ENCODE measurements at regions not wholly inside any gene's neighbourhood (a gene's known extent, or its start where the extent isn't known, plus 50 kb on each side); places are given as distances from the start of the nearest gene placed in this dataset.

DNA sequence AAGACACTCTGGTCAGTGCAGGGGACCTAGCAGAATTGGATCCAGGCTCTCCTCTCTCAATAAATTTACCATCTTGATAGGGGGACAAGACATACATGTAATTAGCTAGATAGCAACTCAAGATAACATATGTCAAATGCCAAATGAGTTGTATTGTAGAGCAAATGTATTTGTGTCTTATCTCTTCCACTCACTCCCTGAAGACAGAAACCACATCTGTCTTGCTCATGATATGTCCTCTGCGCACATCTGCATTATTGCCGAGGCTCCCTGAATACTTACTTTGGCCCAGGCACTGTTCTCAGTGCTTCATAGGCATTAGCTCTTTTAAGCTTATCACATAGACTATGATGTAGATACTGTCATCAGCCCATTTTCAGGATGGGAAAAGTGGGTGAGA is 122.9 kb upstream of the GATA6 start:
- ChIA-PET POLR2A (no interaction called here), CTCF (no interaction called here)
- no peaks in the 10 kb centered on the region for H3K36me3 ChIP-seq (ENCODE audit: control insufficient read depth, insufficient read depth, low read length)
- no peak overlapping the region for H3K27ac ChIP-seq (ENCODE audit: low read length)
- intact Hi-C loops (cut with micrococcal nuclease; ENCODE audit: unreplicated experiment) (no loop called here), in situ Hi-C loops (cut with HindIII; ENCODE audit: low pct_unique_long_range_greater_than_20kb, low sequenced_read_pairs) (no loop called here)
- no peak for DNase-seq (ENCODE audit: low read depth, low spot score)
- no peaks in the 10 kb centered on the region for H3K4me1 ChIP-seq (ENCODE audit: control insufficient read depth, insufficient read depth, low read length)
- ATAC-seq: no peak
- BruUV-seq (replicated peaks): no TSS peak
- H3K4me3 ChIP-seq (ENCODE audit: low read depth in 2 of 2, low read length in 2 of 2): no peak overlapping the region
- TF ChIP-seq POLR2AphosphoS5 (IDR thresholded peaks at IDR 0.05; ENCODE audit: low read depth, low read length): no peak
- H3K9me3 ChIP-seq (ENCODE audit: control insufficient read depth, insufficient read depth, low read depth, low read length): no peaks in the 10 kb centered on the region
- H3K27me3 ChIP-seq (ENCODE audit: control insufficient read depth, insufficient read depth, low read length): no peaks in the 10 kb centered on the region

DNA sequence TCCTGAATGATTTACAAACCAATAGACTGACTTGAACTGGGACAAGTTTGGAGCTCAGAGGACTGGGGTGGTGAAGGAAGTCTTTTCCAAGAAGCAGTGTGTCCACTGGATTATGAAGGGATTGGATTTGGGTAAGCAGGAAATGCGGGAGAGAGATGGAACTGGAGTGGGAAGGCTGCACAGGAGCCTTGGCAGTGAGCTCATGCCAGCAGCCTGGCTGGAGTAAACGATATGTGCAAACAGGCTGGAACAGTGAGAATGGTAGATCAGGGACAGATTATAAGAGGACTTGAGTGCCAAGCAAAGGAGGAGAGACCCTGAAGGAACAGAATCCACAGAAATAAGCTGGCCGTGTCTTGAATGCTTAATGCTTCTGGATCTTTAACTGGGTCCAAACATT is 121.9 kb upstream of the GATA6 start:
- no peak for TF ChIP-seq TCF7L2 (IDR thresholded peaks at IDR 0.05; ENCODE audit: low read depth, low read length)
- no peak for TF ChIP-seq POLR2AphosphoS5 (IDR thresholded peaks at IDR 0.05; ENCODE audit: low read depth, low read length)
- TF ChIP-seq, protein P1, sequence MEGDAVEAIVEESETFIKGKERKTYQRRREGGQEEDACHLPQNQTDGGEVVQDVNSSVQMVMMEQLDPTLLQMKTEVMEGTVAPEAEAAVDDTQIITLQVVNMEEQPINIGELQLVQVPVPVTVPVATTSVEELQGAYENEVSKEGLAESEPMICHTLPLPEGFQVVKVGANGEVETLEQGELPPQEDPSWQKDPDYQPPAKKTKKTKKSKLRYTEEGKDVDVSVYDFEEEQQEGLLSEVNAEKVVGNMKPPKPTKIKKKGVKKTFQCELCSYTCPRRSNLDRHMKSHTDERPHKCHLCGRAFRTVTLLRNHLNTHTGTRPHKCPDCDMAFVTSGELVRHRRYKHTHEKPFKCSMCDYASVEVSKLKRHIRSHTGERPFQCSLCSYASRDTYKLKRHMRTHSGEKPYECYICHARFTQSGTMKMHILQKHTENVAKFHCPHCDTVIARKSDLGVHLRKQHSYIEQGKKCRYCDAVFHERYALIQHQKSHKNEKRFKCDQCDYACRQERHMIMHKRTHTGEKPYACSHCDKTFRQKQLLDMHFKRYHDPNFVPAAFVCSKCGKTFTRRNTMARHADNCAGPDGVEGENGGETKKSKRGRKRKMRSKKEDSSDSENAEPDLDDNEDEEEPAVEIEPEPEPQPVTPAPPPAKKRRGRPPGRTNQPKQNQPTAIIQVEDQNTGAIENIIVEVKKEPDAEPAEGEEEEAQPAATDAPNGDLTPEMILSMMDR (IDR thresholded peaks at IDR 0.05): no peak
- BruUV-seq (replicated peaks): no TSS peak
- Histone ChIP-seq H3K27ac (ENCODE audit: low read length) (no peak overlapping the region), H3K27me3 (ENCODE audit: control insufficient read depth, insufficient read depth, low read length) (no peaks in the 10 kb centered on the region), H3K36me3 (ENCODE audit: control insufficient read depth, insufficient read depth, low read length) (no peaks in the 10 kb centered on the region), H3K4me3 (ENCODE audit: low read depth in 2 of 2, low read length in 2 of 2) (no peak overlapping the region), H3K9me3 (ENCODE audit: control insufficient read depth, insufficient read depth, low read depth, low read length) (no peaks in the 10 kb centered on the region), H3K4me1 (ENCODE audit: control insufficient read depth, insufficient read depth, low read length) (no peaks in the 10 kb centered on the region)
- in situ Hi-C loops (cut with HindIII; ENCODE audit: low pct_unique_long_range_greater_than_20kb, low sequenced_read_pairs) (no loop called here), intact Hi-C loops (cut with micrococcal nuclease; ENCODE audit: unreplicated experiment) (no loop called here)
- POLR2A ChIA-PET: no interaction called here
- DNase-seq (ENCODE audit: low read depth, low spot score) (no peak), ATAC-seq (no peak)
- CTCF ChIA-PET: interaction anchor here (0.7 kb wide), 1 partner anchor 256 kb away, joined by 3 read pairs; no protein-coding TSS in a partner anchor

DNA sequence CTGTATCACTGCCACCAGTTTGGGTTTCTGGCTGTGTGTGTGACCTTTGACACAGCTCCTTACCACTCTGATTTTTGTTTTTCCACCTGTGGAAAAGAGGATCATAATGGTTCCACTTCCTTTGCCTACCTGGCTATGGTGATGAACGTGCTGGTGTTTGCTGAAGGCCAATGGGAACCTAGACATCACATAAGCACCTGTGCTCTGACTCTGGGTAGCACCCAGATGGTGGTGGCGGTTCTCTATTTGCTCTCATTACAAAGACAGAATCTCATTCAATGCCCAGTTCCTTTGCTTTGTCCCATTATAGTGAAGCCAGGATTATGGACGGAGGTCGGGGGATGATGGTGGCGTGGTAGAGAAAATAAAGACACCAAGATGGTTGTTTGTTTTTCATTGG is 121.2 kb upstream of the GATA6 start:
- H3K4me1 ChIP-seq (ENCODE audit: control insufficient read depth, insufficient read depth, low read length): no peaks in the 10 kb centered on the region
- in situ Hi-C loops (cut with HindIII; ENCODE audit: low pct_unique_long_range_greater_than_20kb, low sequenced_read_pairs) (no loop called here), intact Hi-C loops (cut with micrococcal nuclease; ENCODE audit: unreplicated experiment) (no loop called here)
- H3K4me3 ChIP-seq (ENCODE audit: low read depth in 2 of 2, low read length in 2 of 2): no peak overlapping the region
- no peak overlapping the region for H3K27ac ChIP-seq (ENCODE audit: low read length)
- no peaks in the 10 kb centered on the region for H3K36me3 ChIP-seq (ENCODE audit: control insufficient read depth, insufficient read depth, low read length)
- ATAC-seq (no peak), DNase-seq (ENCODE audit: low read depth, low spot score) (no peak)
- CTCF ChIA-PET: no interaction called here
- POLR2A ChIA-PET: interaction anchor here (0.5 kb wide), 1 partner anchor 10 kb away, joined by 5 read pairs; no protein-coding TSS in a partner anchor
- BruUV-seq (replicated peaks): no TSS peak
- no peaks in the 10 kb centered on the region for H3K27me3 ChIP-seq (ENCODE audit: control insufficient read depth, insufficient read depth, low read length)
- no peaks in the 10 kb centered on the region for H3K9me3 ChIP-seq (ENCODE audit: control insufficient read depth, insufficient read depth, low read depth, low read length)
- TF ChIP-seq SIN3A (IDR thresholded peaks at IDR 0.05; ENCODE audit: borderline replicate concordance, insufficient read depth, low read depth, low read length) (no peak), TCF7L2 (IDR thresholded peaks at IDR 0.05; ENCODE audit: low read depth, low read length) (no peak), POLR2AphosphoS5 (IDR thresholded peaks at IDR 0.05; ENCODE audit: low read depth, low read length) (no peak)
- TF ChIP-seq, protein P1 (IDR thresholded peaks at IDR 0.05): no peak
- TF ChIP-seq, protein P2, sequence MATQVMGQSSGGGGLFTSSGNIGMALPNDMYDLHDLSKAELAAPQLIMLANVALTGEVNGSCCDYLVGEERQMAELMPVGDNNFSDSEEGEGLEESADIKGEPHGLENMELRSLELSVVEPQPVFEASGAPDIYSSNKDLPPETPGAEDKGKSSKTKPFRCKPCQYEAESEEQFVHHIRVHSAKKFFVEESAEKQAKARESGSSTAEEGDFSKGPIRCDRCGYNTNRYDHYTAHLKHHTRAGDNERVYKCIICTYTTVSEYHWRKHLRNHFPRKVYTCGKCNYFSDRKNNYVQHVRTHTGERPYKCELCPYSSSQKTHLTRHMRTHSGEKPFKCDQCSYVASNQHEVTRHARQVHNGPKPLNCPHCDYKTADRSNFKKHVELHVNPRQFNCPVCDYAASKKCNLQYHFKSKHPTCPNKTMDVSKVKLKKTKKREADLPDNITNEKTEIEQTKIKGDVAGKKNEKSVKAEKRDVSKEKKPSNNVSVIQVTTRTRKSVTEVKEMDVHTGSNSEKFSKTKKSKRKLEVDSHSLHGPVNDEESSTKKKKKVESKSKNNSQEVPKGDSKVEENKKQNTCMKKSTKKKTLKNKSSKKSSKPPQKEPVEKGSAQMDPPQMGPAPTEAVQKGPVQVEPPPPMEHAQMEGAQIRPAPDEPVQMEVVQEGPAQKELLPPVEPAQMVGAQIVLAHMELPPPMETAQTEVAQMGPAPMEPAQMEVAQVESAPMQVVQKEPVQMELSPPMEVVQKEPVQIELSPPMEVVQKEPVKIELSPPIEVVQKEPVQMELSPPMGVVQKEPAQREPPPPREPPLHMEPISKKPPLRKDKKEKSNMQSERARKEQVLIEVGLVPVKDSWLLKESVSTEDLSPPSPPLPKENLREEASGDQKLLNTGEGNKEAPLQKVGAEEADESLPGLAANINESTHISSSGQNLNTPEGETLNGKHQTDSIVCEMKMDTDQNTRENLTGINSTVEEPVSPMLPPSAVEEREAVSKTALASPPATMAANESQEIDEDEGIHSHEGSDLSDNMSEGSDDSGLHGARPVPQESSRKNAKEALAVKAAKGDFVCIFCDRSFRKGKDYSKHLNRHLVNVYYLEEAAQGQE (IDR thresholded peaks at IDR 0.05; ENCODE audit: insufficient read depth in 1 of 2, low read depth in 2 of 2, low read length in 1 of 2): no peak

Measured in Panc1 (cell line).